CD4-positive, alpha-beta T cell (primary cell): ENCODE measurements at regions not wholly inside any gene's neighbourhood (a gene's known extent, or its start where the extent isn't known, plus 50 kb on each side); places are given as distances from the start of the nearest gene placed in this dataset.

Source experiments
- ATAC-seq: fragments of 200-7000 bp; cut with Tn5 transposase; one replicate; pipeline ENCODE4 v1.10.0; 2022; ENCODE audit warnings: mild to moderate bottlenecking; ENCODE audit not compliant: poor library complexity
- CTCF ChIA-PET: fragments of 350-600 bp; sonication (Branson Sonifier 250); formaldehyde crosslinking; loops from one replicate; lab custom pipeline; 2021; ENCODE audit warnings: antibody characterized with exemption, inconsistent platforms; lab: Charles Lee
- POLR2A ChIA-PET: fragments of 350-600 bp; sonication (Branson Sonifier 250); formaldehyde crosslinking; loops from one replicate; lab custom pipeline; 2021; ENCODE audit warnings: antibody characterized with exemption, inconsistent platforms; lab: Charles Lee
- DNase-seq, 14 experiments: peaks; one replicate each; pipeline ENCODE4 v3.0.0-alpha.2; 2013 to 2020; ENCODE audit warnings: mixed read lengths in 2 of 14
- H3K27ac ChIP-seq, 2 donors: one replicate each; pipeline versions ENCODE4 v1.5.1 to v1.7.0; 2013; ENCODE audit warnings: low read length in 2 of 2, low read depth in 1 of 2, mild to moderate bottlenecking in 1 of 2
- H3K27me3 ChIP-seq, 2 experiments: 1 replicate in 1 of 2; 2 replicates in 1 of 2; pipeline versions ENCODE4 v1.6.1 to v1.7.0; 2013; ENCODE audit warnings: low read length in 2 of 2, control low read depth in 1 of 2, mild to moderate bottlenecking in 1 of 2, moderate library complexity in 1 of 2; ENCODE audit not compliant: insufficient read depth in 2 of 2, control insufficient read depth in 1 of 2
- H3K36me3 ChIP-seq: one replicate; pipeline ENCODE4 v1.6.1; 2013; ENCODE audit warnings: low read length, control low read depth; ENCODE audit not compliant: insufficient read depth
- H3K4me1 ChIP-seq: one replicate; pipeline ENCODE4 v1.6.1; 2013; ENCODE audit warnings: low read length, control low read depth; ENCODE audit not compliant: insufficient read depth
- H3K4me3 ChIP-seq: one replicate; pipeline ENCODE4 v1.5.1; 2013; ENCODE audit warnings: mild to moderate bottlenecking, low read length, moderate library complexity
- H3K9me3 ChIP-seq, 2 experiments: 1 replicate in 1 of 2; 2 replicates in 1 of 2; pipeline versions ENCODE4 v1.6.1 to v1.7.0; 2013; ENCODE audit warnings: low read length in 2 of 2, mild to moderate bottlenecking in 2 of 2, control low read depth in 1 of 2, moderate library complexity in 1 of 2; ENCODE audit not compliant: control insufficient read depth in 1 of 2, insufficient read depth in 1 of 2
- H3K27ac Mint-ChIP-seq: one replicate; pipeline ENCODE4 v1.8.0; 2020; ENCODE audit warnings: mixed read lengths
- H3K27me3 Mint-ChIP-seq: one replicate; pipeline ENCODE4 v1.8.0; 2021; ENCODE audit warnings: mixed read lengths
- H3K36me3 Mint-ChIP-seq: one replicate; pipeline ENCODE4 v1.8.0; 2021; ENCODE audit warnings: low read depth, mixed read lengths
- H3K4me1 Mint-ChIP-seq: one replicate; pipeline ENCODE4 v1.8.0; 2021; ENCODE audit warnings: low read depth, mixed read lengths
- H3K4me3 Mint-ChIP-seq: one replicate; pipeline ENCODE4 v1.8.0; 2020; ENCODE audit warnings: mild to moderate bottlenecking, mixed read lengths
- H3K9me3 Mint-ChIP-seq: one replicate; pipeline ENCODE4 v1.8.0; 2020; ENCODE audit warnings: mixed read lengths
- CTCF ChIP-seq: fragments of 200-600 bp; IDR thresholded peaks from one replicate; pipeline ENCODE4 v1.8.0; 2022; ENCODE audit warnings: antibody characterized with exemption, mild to moderate bottlenecking
- intact Hi-C, 2 experiments: fragments of 100-400 bp; cut with DNase I in 1 of 2; cut with micrococcal nuclease in 1 of 2; formaldehyde crosslinking; loops; one replicate each; pipeline versions ENCODE4 v1.15.1 to v1.9.0; 2023 to 2025; cut with DNase I, micrococcal nuclease

GRCh38 chr22:27419473-27419872, 382.1 kb downstream of the MN1 start:
- H3K4me3 Mint-ChIP-seq: no peak overlapping the region
- POLR2A ChIA-PET: no interaction called here
- H3K9me3 ChIP-seq: peaks cover 0 to 19% of the 10 kb centered on the region in 2 experiments
- H3K27ac ChIP-seq: no peak overlapping the region
- H3K4me1 ChIP-seq: no peaks in the 10 kb centered on the region
- CTCF ChIA-PET: no interaction called here
- no peaks in the 10 kb centered on the region for H3K36me3 ChIP-seq
- peaks cover 0 to 11% of the 10 kb centered on the region in 2 experiments for H3K27me3 ChIP-seq
- H3K4me1 Mint-ChIP-seq: no peaks in the 10 kb centered on the region
- H3K9me3 Mint-ChIP-seq: peaks cover 2% of the 10 kb centered on the region
- no peak for TF ChIP-seq CTCF
- no peak for DNase-seq
- H3K36me3 Mint-ChIP-seq: no peaks in the 10 kb centered on the region
- no peak overlapping the region for H3K4me3 ChIP-seq
- ATAC-seq: no peak
- peaks cover 48% of the 10 kb centered on the region for H3K27me3 Mint-ChIP-seq
- H3K27ac Mint-ChIP-seq: no peak overlapping the region
- intact Hi-C loops: no loop called here

- no peak overlapping the region for H3K27ac ChIP-seq
- POLR2A ChIA-PET: no interaction called here
- H3K36me3 ChIP-seq: no peaks in the 10 kb centered on the region
- intact Hi-C loops: no loop called here
- Mint-ChIP-seq H3K4me1 (no peaks in the 10 kb centered on the region), H3K27ac (no peak overlapping the region), H3K27me3 (peaks cover 50% of the 10 kb centered on the region), H3K4me3 (no peak overlapping the region), H3K9me3 (peaks cover 3% of the 10 kb centered on the region), H3K36me3 (no peaks in the 10 kb centered on the region)
- DNase-seq (no peak), ATAC-seq (no peak)
- H3K4me3 ChIP-seq: no peak overlapping the region
- no peak for TF ChIP-seq CTCF
- H3K9me3 ChIP-seq: peaks cover 0 to 19% of the 10 kb centered on the region in 2 experiments
- H3K4me1 ChIP-seq: no peaks in the 10 kb centered on the region
- H3K27me3 ChIP-seq: peaks cover 0 to 11% of the 10 kb centered on the region in 2 experiments
- CTCF ChIA-PET: no interaction called here
Measured at GRCh38 chr22:27420195-27420816, 381.2 kb downstream of the MN1 start.

- peaks cover 0 to 10% of the 10 kb centered on the region in 2 experiments for H3K27me3 ChIP-seq
- no peak overlapping the region for H3K4me3 ChIP-seq
- H3K36me3 Mint-ChIP-seq: no peaks in the 10 kb centered on the region
- H3K9me3 ChIP-seq: peaks cover 0 to 19% of the 10 kb centered on the region in 2 experiments
- H3K9me3 Mint-ChIP-seq: peaks cover 3% of the 10 kb centered on the region
- H3K27me3 Mint-ChIP-seq: peaks cover 47% of the 10 kb centered on the region
- ATAC-seq (no peak), DNase-seq (no peak)
- no peaks in the 10 kb centered on the region for H3K36me3 ChIP-seq
- POLR2A ChIA-PET: no interaction called here
- no peaks in the 10 kb centered on the region for H3K4me1 ChIP-seq
- H3K4me3 Mint-ChIP-seq: no peak overlapping the region
- H3K27ac Mint-ChIP-seq: no peak overlapping the region
- no peaks in the 10 kb centered on the region for H3K4me1 Mint-ChIP-seq
- H3K27ac ChIP-seq: no peak overlapping the region
- intact Hi-C loops: no loop called here
- TF ChIP-seq CTCF: no peak
- CTCF ChIA-PET: no interaction called here
Measured at GRCh38 chr22:27420817-27421361, 380.7 kb downstream of the MN1 start.
